CD14-positive monocyte (primary cell): ENCODE measurements at regions not wholly inside any gene's neighbourhood (a gene's known extent, or its start where the extent isn't known, plus 50 kb on each side); places are given as distances from the start of the nearest gene placed in this dataset.
"Not testable (repeated sequence)": the region's sequence is repeated elsewhere in the genome, so short reads cannot be mapped to it uniquely, and the experiment has no call there.

ENCODE experiments used
- DNase-seq, 3 donors: peaks; one replicate each; pipeline ENCODE4 v3.0.0-alpha.2; 2011 to 2022
- H2AFZ ChIP-seq: 2 replicates; pipeline ENCODE4 v1.6.0; 2012; ENCODE audit warnings: mild to moderate bottlenecking, low read depth, low read length, inconsistent platforms; ENCODE audit not compliant: insufficient read depth, poor library complexity, severe bottlenecking
- H3K27ac ChIP-seq, 2 donors: 1 replicate in 1 of 2; 2 replicates in 1 of 2; pipeline ENCODE4 v1.5.1; 2012 to 2013; ENCODE audit warnings: low read length in 2 of 2, control low read depth in 1 of 2, inconsistent platforms in 1 of 2, low read depth in 1 of 2, mild to moderate bottlenecking in 1 of 2
- H3K27me3 ChIP-seq, 2 donors: one replicate each; pipeline versions ENCODE4 v1.6.0 to v1.6.1; 2011 to 2013; ENCODE audit warnings: low read length in 2 of 2; ENCODE audit not compliant: control insufficient read depth in 2 of 2, insufficient read depth in 2 of 2
- H3K36me3 ChIP-seq, 2 donors: replicated peaks in 1 of 2; 1 replicate in 1 of 2; 2 replicates in 1 of 2; pipeline versions ENCODE4 v1.5.1 to v1.6.1; 2012 to 2013; ENCODE audit warnings: low read length in 2 of 2, control low read depth in 1 of 2, inconsistent platforms in 1 of 2, mild to moderate bottlenecking in 1 of 2; ENCODE audit not compliant: insufficient read depth in 2 of 2, control insufficient read depth in 1 of 2
- H3K4me1 ChIP-seq, 2 donors: 1 replicate in 1 of 2; 2 replicates in 1 of 2; pipeline versions ENCODE4 v1.5.1 to v1.6.1; 2012 to 2013; ENCODE audit warnings: low read length in 2 of 2, control low read depth in 1 of 2, inconsistent platforms in 1 of 2, mild to moderate bottlenecking in 1 of 2, moderate library complexity in 1 of 2; ENCODE audit not compliant: insufficient read depth in 2 of 2, control insufficient read depth in 1 of 2
- H3K4me2 ChIP-seq: replicated peaks from 2 replicates; pipeline ENCODE3; 2012; ENCODE audit warnings: low read length, moderate library complexity, mild to moderate bottlenecking; ENCODE audit not compliant: poor library complexity, severe bottlenecking; ENCODE audit errors: extremely low read depth
- H3K4me3 ChIP-seq, 3 experiments: fragments of 200-600 bp in 1 of 3; sonication (generic) in 1 of 3; replicated peaks in 1 of 3; 1 replicate in 2 of 3; 2 replicates in 1 of 3; pipeline ENCODE4 v1.5.1; 2011 to 2013; ENCODE audit warnings: low read length in 3 of 3, mild to moderate bottlenecking in 3 of 3, control low read depth in 2 of 3, low read depth in 2 of 3, inconsistent platforms in 1 of 3, moderate library complexity in 1 of 3
- H3K79me2 ChIP-seq: 2 replicates; pipeline ENCODE4 v1.6.0; 2012; ENCODE audit warnings: mild to moderate bottlenecking, control low read depth, inconsistent platforms, low read length, moderate library complexity; ENCODE audit not compliant: insufficient read depth
- H3K9ac ChIP-seq: 2 replicates; pipeline ENCODE4 v1.6.0; 2017; ENCODE audit warnings: low read length, mild to moderate bottlenecking; ENCODE audit not compliant: insufficient read depth, poor library complexity, severe bottlenecking
- H3K9me3 ChIP-seq, 2 donors: replicated peaks in 1 of 2; 1 replicate in 1 of 2; 2 replicates in 1 of 2; pipeline versions ENCODE4 v1.5.1 to v1.6.1; 2012 to 2013; ENCODE audit warnings: low read length in 2 of 2, control low read depth in 1 of 2; ENCODE audit not compliant: control insufficient read depth in 1 of 2, insufficient read depth in 1 of 2
- H4K20me1 ChIP-seq: 2 replicates; pipeline ENCODE4 v1.6.0; 2012; ENCODE audit warnings: mild to moderate bottlenecking, low read length, control low read depth, moderate library complexity; ENCODE audit not compliant: insufficient read depth
- H3K27ac Mint-ChIP-seq, 7 donors: one replicate each; pipeline ENCODE4 v1.8.0; 2020; ENCODE audit warnings: mild to moderate bottlenecking in 7 of 7, mixed read lengths in 7 of 7, moderate library complexity in 6 of 7, inconsistent platforms in 2 of 7
- H3K27me3 Mint-ChIP-seq, 3 donors: one replicate each; pipeline ENCODE4 v1.8.0; 2021 to 2022; ENCODE audit warnings: low read depth in 3 of 3, mild to moderate bottlenecking in 3 of 3, mixed read lengths in 3 of 3, moderate library complexity in 3 of 3, inconsistent platforms in 1 of 3
- H3K36me3 Mint-ChIP-seq, 2 donors: one replicate each; pipeline ENCODE4 v1.8.0; 2020; ENCODE audit warnings: mixed read lengths in 2 of 2, inconsistent platforms in 1 of 2, mild to moderate bottlenecking in 1 of 2
- H3K4me1 Mint-ChIP-seq: one replicate; pipeline ENCODE4 v1.8.0; 2020; ENCODE audit warnings: mild to moderate bottlenecking, mixed read lengths
- H3K4me3 Mint-ChIP-seq, 2 donors: one replicate each; pipeline ENCODE4 v1.8.0; 2020; ENCODE audit warnings: mild to moderate bottlenecking in 2 of 2, mixed read lengths in 2 of 2, moderate library complexity in 1 of 2
- H3K9me3 Mint-ChIP-seq, 7 donors: one replicate each; pipeline ENCODE4 v1.8.0; 2020 to 2022; ENCODE audit warnings: mixed read lengths in 7 of 7, mild to moderate bottlenecking in 6 of 7, moderate library complexity in 6 of 7, inconsistent platforms in 2 of 7
- WGBS: methylation state at CpG from one replicate; pipeline ENCODE4 v1.1.5; 2013; ENCODE audit warnings: missing lambda C conversion rate; ENCODE audit not compliant: insufficient coverage; 5-methylcytosine and 5-hydroxymethylcytosine counted together
- intact Hi-C, 2 donors: fragments of 100-400 bp; cut with micrococcal nuclease; formaldehyde crosslinking; loops; one replicate each; pipeline versions ENCODE4 v1.15.0 to v1.15.1; 2023
- TF ChIP-seq, protein P1 (sequence below): fragments of 200-600 bp; IDR thresholded peaks from one replicate; pipeline ENCODE4 v1.8.0; 2022; ENCODE audit warnings: antibody characterized with exemption, mild to moderate bottlenecking

DNA sequence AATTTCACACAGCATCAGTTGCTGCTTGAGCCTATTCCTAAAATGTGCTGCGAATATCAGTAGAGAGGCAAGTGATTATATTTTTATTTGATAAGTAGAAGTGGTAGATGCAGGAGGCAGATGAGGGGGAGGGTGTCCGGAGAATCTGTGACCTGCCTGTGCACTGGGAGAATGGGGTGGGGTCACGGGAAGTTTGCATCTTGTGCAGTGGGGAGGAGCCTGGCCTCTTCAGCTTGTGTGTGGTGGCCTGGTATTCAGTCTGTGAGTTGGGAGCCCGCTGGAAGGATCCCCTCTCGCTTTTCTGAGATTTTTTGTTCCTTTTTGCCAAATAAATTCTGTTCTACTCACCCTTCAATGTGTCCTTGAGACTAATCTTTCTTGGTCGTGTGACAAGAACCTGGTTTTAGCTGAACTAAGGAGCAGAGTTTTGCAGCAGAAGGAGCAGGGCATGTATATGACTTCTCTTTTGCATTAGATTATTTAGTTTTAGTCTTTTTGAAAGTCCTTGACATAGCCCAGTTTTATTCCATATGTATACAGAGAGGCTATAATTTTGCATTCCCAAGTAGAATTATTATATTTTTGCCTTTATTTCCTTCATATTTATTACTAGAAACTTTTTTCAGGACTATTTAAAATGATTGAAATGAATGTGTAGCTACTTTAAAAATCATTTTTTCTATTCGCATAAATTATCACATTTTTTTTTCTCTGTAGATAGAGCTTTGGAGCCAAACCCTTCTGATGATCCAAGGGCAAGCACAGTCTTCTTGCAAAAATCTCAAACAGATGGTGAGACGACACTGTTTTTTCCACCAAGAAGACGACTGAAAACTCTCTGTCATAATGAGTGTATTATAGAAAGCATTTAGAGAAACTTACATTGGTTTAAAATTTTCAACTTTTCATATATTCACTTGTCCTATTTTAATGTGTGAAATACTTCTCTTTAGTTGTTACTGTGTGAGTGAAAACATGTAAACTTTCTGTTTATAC, 1257.2 kb downstream of the UQCRFS1 start:
- Histone ChIP-seq H3K27me3 (no peaks in the 10 kb centered on the region), H2AFZ (no peak overlapping the region), H3K4me2 (no peak overlapping the region), H3K9me3 (no peaks in the 10 kb centered on the region), H3K9ac (no peak overlapping the region), H3K27ac (no peak overlapping the region), H3K4me1 (no peaks in the 10 kb centered on the region), H3K4me3 (no peak overlapping the region), H3K36me3 (no peaks in the 10 kb centered on the region), H3K79me2 (no peaks in the 10 kb centered on the region), H4K20me1 (no peaks in the 10 kb centered on the region)
- no peak overlapping the region for H3K27ac Mint-ChIP-seq
- TF ChIP-seq, protein P1, sequence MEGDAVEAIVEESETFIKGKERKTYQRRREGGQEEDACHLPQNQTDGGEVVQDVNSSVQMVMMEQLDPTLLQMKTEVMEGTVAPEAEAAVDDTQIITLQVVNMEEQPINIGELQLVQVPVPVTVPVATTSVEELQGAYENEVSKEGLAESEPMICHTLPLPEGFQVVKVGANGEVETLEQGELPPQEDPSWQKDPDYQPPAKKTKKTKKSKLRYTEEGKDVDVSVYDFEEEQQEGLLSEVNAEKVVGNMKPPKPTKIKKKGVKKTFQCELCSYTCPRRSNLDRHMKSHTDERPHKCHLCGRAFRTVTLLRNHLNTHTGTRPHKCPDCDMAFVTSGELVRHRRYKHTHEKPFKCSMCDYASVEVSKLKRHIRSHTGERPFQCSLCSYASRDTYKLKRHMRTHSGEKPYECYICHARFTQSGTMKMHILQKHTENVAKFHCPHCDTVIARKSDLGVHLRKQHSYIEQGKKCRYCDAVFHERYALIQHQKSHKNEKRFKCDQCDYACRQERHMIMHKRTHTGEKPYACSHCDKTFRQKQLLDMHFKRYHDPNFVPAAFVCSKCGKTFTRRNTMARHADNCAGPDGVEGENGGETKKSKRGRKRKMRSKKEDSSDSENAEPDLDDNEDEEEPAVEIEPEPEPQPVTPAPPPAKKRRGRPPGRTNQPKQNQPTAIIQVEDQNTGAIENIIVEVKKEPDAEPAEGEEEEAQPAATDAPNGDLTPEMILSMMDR: no peak
- H3K4me1 Mint-ChIP-seq: no peaks in the 10 kb centered on the region
- 75% methylated on average over 3 of the region's 9 CpGs for WGBS
- H3K36me3 Mint-ChIP-seq: no peaks in the 10 kb centered on the region
- no peaks in the 10 kb centered on the region for H3K9me3 Mint-ChIP-seq
- intact Hi-C loops: no loop called here
- no peaks in the 10 kb centered on the region for H3K27me3 Mint-ChIP-seq
- no peak overlapping the region for H3K4me3 Mint-ChIP-seq
- no peak for DNase-seq

DNA sequence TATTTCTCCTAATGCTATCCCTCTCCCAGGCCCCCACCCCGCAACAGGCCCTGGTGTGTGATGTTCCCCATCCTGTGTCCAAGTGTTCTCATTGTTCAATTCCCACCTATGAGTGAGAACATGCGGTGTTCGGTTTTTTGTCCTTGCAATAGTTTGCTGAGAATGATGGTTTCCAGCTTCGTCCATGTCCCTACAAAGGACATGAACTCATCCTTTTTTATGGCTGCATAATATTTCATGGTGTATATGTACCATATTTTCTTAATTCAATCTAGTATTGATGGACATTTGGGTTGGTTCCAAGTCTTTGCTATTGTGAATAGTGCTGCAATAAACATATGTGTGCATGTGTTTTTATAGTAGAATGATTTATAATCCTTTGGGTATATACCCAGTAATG, 1270.3 kb downstream of the UQCRFS1 start:
- H3K27me3 ChIP-seq, H3K27ac ChIP-seq, H3K9ac ChIP-seq, DNase-seq, H3K4me3 Mint-ChIP-seq, H3K4me3 ChIP-seq, H3K4me2 ChIP-seq, H3K36me3 Mint-ChIP-seq, H4K20me1 ChIP-seq, H3K4me1 Mint-ChIP-seq, H2AFZ ChIP-seq, H3K36me3 ChIP-seq, intact Hi-C loops, H3K27me3 Mint-ChIP-seq, H3K27ac Mint-ChIP-seq, H3K79me2 ChIP-seq, H3K4me1 ChIP-seq: not testable (repeated sequence)
- whole genome bisulfite sequencing: no CpG with 5 or more reads among the region's 4 CpGs
- peaks cover 9 to 13% of the 10 kb centered on the region in 2 donors for H3K9me3 ChIP-seq
- H3K9me3 Mint-ChIP-seq: peaks cover 8 to 32% (median 21%) of the 10 kb centered on the region in 7 donors
